Iris pigment epithelial cell (primary cell): ENCODE measurements at regions not wholly inside any gene's neighbourhood (a gene's known extent, or its start where the extent isn't known, plus 50 kb on each side); places are given as distances from the start of the nearest gene placed in this dataset.

Experiments used
- DNase-seq: peaks from one replicate; pipeline ENCODE4 v3.0.0-alpha.2; 2011; ENCODE audit warnings: low read depth

- DNase-seq: no peak
These were observed 515.3 kb downstream of the DSC3 start for GRCh38 chr18:30527226-30527625.

- DNase-seq: no peak
These were observed 520.1 kb downstream of the DSC3 start for GRCh38 chr18:30522288-30522929.

GRCh38 chr18:30514059-30514458, 528.5 kb downstream of the DSC3 start:
- DNase-seq: no peak

- no peak for DNase-seq
These were observed 529.7 kb downstream of the DSC3 start for GRCh38 chr18:30512872-30513271.

- DNase-seq: no peak
These were observed 531.7 kb downstream of the DSC3 start for GRCh38 chr18:30510882-30511281.

GRCh38 chr18:30501594-30501993, 540.9 kb downstream of the DSC3 start:
- no peak for DNase-seq

GRCh38 chr18:30500240-30500945, 542.1 kb downstream of the DSC3 start:
- DNase-seq: no peak

- no peak for DNase-seq
These were observed 542.8 kb downstream of the DSC3 start for GRCh38 chr18:30499721-30500120.

GRCh38 chr18:30492552-30493129, 549.9 kb downstream of the DSC3 start:
- no peak for DNase-seq

GRCh38 chr18:30491815-30492551, 550.6 kb downstream of the DSC3 start:
- no peak for DNase-seq

GRCh38 chr18:30489890-30490643, 552.5 kb downstream of the DSC3 start:
- DNase-seq: no peak

GRCh38 chr18:30487962-30488361, 554.6 kb downstream of the DSC3 start:
- peak; percentile 59 for DNase-seq

GRCh38 chr18:30486856-30487255, 555.7 kb downstream of the DSC3 start:
- DNase-seq: peak; percentile 42

GRCh38 chr18:30485078-30485477, 557.5 kb downstream of the DSC3 start:
- DNase-seq: no peak

- no peak for DNase-seq
These were observed 560.7 kb downstream of the DSC3 start for GRCh38 chr18:30481871-30482270.

- no peak for DNase-seq
These were observed 573.5 kb downstream of the DSC3 start for GRCh38 chr18:30469091-30469490.

GRCh38 chr18:30465096-30465495, 577.4 kb downstream of the DSC3 start:
- no peak for DNase-seq

GRCh38 chr18:30457156-30457555, 585.4 kb downstream of the DSC3 start:
- DNase-seq: no peak

- no peak for DNase-seq
These were observed 586.8 kb downstream of the DSC3 start for GRCh38 chr18:30455741-30456140.

- no peak for DNase-seq
These were observed 587.6 kb downstream of the DSC3 start for GRCh38 chr18:30454920-30455319.

GRCh38 chr18:30451981-30452380, 590.6 kb downstream of the DSC3 start:
- DNase-seq: no peak

GRCh38 chr18:30450927-30451326, 591.6 kb downstream of the DSC3 start:
- no peak for DNase-seq
